K562 (cell line): ENCODE measurements at regions not wholly inside any gene's neighbourhood (a gene's known extent, or its start where the extent isn't known, plus 50 kb on each side); places are given as distances from the start of the nearest gene placed in this dataset.

Experiments used
- ATAC-seq: fragments of 200-7000 bp; cut with Tn5 transposase; 3 replicates; pipeline ENCODE4 v1.9.1; 2020; ENCODE audit warnings: moderate library complexity
- BruUV-seq: library from RNA; stranded (reverse); fragments of 400-500 nt; replicated peaks from 2 replicates; lab custom pipeline; 2021; lab: Mats Ljungman, UMichigan
- CTCF ChIA-PET: fragments of 300-600 bp; formaldehyde crosslinking; extraction: SDS; loops from one replicate; lab custom pipeline; 2021; ENCODE audit warnings: low intra/inter-chr PET ratio; lab: Yijun Ruan, JAX
- POLR2A ChIA-PET: fragments of 300-600, 350-650 bp; sonication (Branson Sonifier 250); formaldehyde crosslinking; extraction: SDS; loops from one replicate; lab custom pipeline; 2021; ENCODE audit warnings: antibody characterized with exemption, inconsistent platforms; lab: Yijun Ruan, JAX
- DNase-seq, 4 experiments: peaks; one replicate each; pipeline versions ENCODE4 v3.0.0 to v3.0.0-alpha.2; 2011 to 2018; ENCODE audit warnings: low spot score in 3 of 4, mixed read lengths in 3 of 4; ENCODE audit errors: extremely low read depth in 1 of 4
- FAIRE-seq: peaks from 2 replicates; lab custom pipeline; 2011; peaks lifted over from hg19 to GRCh38; lab: Jason Lieb, UNC
- H2AFZ ChIP-seq: 2 replicates; pipeline ENCODE4 v1.6.0; 2011; ENCODE audit warnings: low read depth, low read length, control low read depth, inconsistent platforms
- H3K27ac ChIP-seq: fragments of 200-600 bp; 3 replicates; pipeline ENCODE4 v1.8.0; 2011; ENCODE audit warnings: low read depth, mild to moderate bottlenecking, control low read depth, inconsistent platforms, low read length, moderate library complexity, mixed read lengths; ENCODE audit errors: extremely low read depth
- H3K27me3 ChIP-seq, 2 experiments: fragments of 300-600 bp in 1 of 2; 2 replicates in 1 of 2; 3 replicates in 1 of 2; pipeline versions ENCODE4 v1.6.0 to v1.8.0; 2011; ENCODE audit warnings: inconsistent platforms in 2 of 2, low read length in 2 of 2, mild to moderate bottlenecking in 1 of 2, mixed read lengths in 1 of 2, moderate library complexity in 1 of 2; ENCODE audit not compliant: control insufficient read depth in 2 of 2, insufficient read depth in 2 of 2
- H3K36me3 ChIP-seq: fragments of 300-600 bp; 3 replicates; pipeline ENCODE4 v1.8.0; 2011; ENCODE audit warnings: mild to moderate bottlenecking, low read length, inconsistent platforms; ENCODE audit not compliant: control insufficient read depth, insufficient read depth
- H3K4me1 ChIP-seq, 2 experiments: fragments of 200-600 bp in 1 of 2; replicated peaks in 1 of 2; 2 replicates in 1 of 2; 3 replicates in 1 of 2; pipeline versions ENCODE4 v1.5.1 to v1.8.0; 2011; ENCODE audit warnings: inconsistent platforms in 2 of 2, low read length in 2 of 2, mild to moderate bottlenecking in 1 of 2, mixed read lengths in 1 of 2, moderate library complexity in 1 of 2; ENCODE audit not compliant: control insufficient read depth in 2 of 2, insufficient read depth in 2 of 2
- H3K4me2 ChIP-seq: 2 replicates; pipeline ENCODE4 v1.6.1; 2011; ENCODE audit warnings: low read length, control low read depth, inconsistent platforms, mixed read lengths; ENCODE audit not compliant: insufficient read depth
- H3K4me3 ChIP-seq: fragments of 200-600 bp; sonication (generic), shearing (Covaris generic); 2 replicates; pipeline ENCODE4 v1.5.1; 2016; ENCODE audit warnings: control low read depth, inconsistent platforms
- H3K79me2 ChIP-seq: fragments of 200-600 bp; 3 replicates; pipeline ENCODE4 v1.8.0; 2011; ENCODE audit warnings: low read length, inconsistent platforms; ENCODE audit not compliant: control insufficient read depth, insufficient read depth
- H3K9ac ChIP-seq, 2 experiments: 2 replicates each; pipeline versions ENCODE4 v1.6.0 to v1.6.1; 2011; ENCODE audit warnings: low read depth in 2 of 2, low read length in 2 of 2, control low read depth in 1 of 2, inconsistent platforms in 1 of 2, mild to moderate bottlenecking in 1 of 2, mixed read lengths in 1 of 2; ENCODE audit not compliant: insufficient read depth in 1 of 2
- H3K9me1 ChIP-seq: one replicate; pipeline ENCODE4 v1.6.0; 2011; ENCODE audit warnings: inconsistent platforms, mild to moderate bottlenecking, low read length, moderate library complexity; ENCODE audit not compliant: control insufficient read depth, insufficient read depth
- H3K9me3 ChIP-seq: replicated peaks from 2 replicates; pipeline ENCODE4 v1.5.1; 2011; ENCODE audit warnings: low read depth, low read length, inconsistent platforms; ENCODE audit not compliant: control insufficient read depth, insufficient read depth
- H4K20me1 ChIP-seq: replicated peaks from 2 replicates; pipeline ENCODE4 v1.6.1; 2011; ENCODE audit warnings: low read length, inconsistent platforms, mixed read lengths; ENCODE audit not compliant: control insufficient read depth, insufficient read depth
- ETV5 ChIP-seq: sonication (generic); formaldehyde crosslinking; IDR thresholded peaks from 2 replicates; pipeline ENCODE4 v1.4.0; 2020; ENCODE audit warnings: low read depth, mild to moderate bottlenecking, missing genetic modification reagents
- KAT7 ChIP-seq: sonication (generic); formaldehyde crosslinking; IDR thresholded peaks from 2 replicates; pipeline ENCODE4 v1.8.0; 2022; ENCODE audit warnings: missing genetic modification reagents, mild to moderate bottlenecking, borderline replicate concordance
- LCOR ChIP-seq: sonication (generic); formaldehyde crosslinking; IDR thresholded peaks from 2 replicates; pipeline ENCODE4 v1.8.0; 2022; ENCODE audit warnings: mild to moderate bottlenecking, missing genetic modification reagents
- SETDB1 ChIP-seq: IDR thresholded peaks from one replicate; pipeline ENCODE4 v1.6.1; 2012; ENCODE audit warnings: low read length, control low read depth, inconsistent platforms
- SRF ChIP-seq, 2 experiments: fragments of 250-450, 450-650 bp in 1 of 2; sonication (Bioruptor Pico) in 1 of 2; sonication (generic) in 1 of 2; formaldehyde crosslinking; IDR thresholded peaks; 2 replicates each; pipeline versions ENCODE4 v1.5.0 to v1.5.1; 2020 to 2022; ENCODE audit warnings: mild to moderate bottlenecking in 1 of 2, missing genetic modification reagents in 1 of 2
- WGBS: fragments of 100-300 bp; shearing (Covaris generic); methylation state at CpG from one replicate; pipeline ENCODE4 v1.1.6; 2016; ENCODE audit warnings: low coverage, mixed read lengths; ENCODE audit not compliant: insufficient coverage; ENCODE audit errors: missing lambda C conversion rate; 5-methylcytosine and 5-hydroxymethylcytosine counted together
- in situ Hi-C: fragments of 300-500 bp; cut with MboI; formaldehyde crosslinking; loops from 4 replicates; pipeline ENCODE4 v1.15.0; 2018; ENCODE audit warnings: inconsistent platforms, mixed read lengths
- intact Hi-C: fragments of 100-400 bp; cut with micrococcal nuclease; formaldehyde crosslinking; loops from 2 replicates; pipeline ENCODE4 v1.14.2; 2022
- TF ChIP-seq, protein P1 (sequence below): fragments of 250-450 bp; sonication (Bioruptor Pico); IDR thresholded peaks from 2 replicates; pipeline ENCODE4 v1.5.1; 2021; ENCODE audit warnings: mild to moderate bottlenecking

DNA sequence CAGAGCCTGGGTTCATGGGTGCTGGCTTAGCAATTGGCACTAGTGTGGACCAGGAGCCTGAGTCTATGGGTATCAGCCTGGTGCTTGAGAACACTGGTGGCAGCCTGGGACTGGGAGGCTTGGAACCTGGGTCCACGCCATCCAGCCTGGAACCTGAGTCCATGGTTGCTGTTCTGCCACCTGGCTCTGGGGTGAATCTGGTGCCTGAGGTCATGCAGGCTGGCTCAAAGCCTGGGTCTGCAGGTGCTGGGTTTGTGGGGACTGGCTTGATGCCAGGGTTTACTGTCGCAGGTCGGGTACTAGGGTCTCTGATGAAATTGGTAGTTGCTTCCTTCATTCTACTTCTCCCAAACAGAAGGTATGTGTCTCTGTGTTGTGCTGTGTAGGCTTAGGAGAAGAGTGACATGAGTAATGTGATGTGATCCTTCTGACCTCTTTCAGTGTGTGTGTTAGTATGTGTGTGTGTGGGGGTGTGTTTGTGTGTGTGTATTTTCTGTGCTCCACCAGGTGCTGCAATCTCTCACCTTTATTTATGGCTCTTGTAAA lies 517.0 kb upstream of the EPHA5 start:
- WGBS, result 0% methylated on average over 1 of the region's 3 CpGs
- TF ChIP-seq SRF (CRISPR knock-in tag; IDR thresholded peaks at IDR 0.05) (no peak), SETDB1 (no peak), KAT7 (no peak), ETV5 (no peak), LCOR (no peak)
- TF ChIP-seq, protein P1, sequence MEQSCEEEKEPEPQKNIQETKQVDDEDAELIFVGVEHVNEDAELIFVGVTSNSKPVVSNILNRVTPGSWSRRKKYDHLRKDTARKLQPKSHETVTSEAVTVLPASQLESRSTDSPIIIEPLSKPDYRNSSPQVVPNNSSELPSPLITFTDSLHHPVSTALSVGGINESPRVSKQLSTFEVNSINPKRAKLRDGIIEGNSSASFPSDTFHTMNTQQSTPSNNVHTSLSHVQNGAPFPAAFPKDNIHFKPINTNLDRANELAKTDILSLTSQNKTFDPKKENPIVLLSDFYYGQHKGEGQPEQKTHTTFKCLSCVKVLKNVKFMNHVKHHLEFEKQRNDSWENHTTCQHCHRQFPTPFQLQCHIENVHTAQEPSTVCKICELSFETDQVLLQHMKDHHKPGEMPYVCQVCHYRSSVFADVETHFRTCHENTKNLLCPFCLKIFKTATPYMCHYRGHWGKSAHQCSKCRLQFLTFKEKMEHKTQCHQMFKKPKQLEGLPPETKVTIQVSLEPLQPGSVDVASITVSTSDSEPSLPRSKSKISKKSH (CRISPR knock-in tag), result no peak
- no peak overlapping the region for H3K27ac ChIP-seq
- no peaks in the 10 kb centered on the region for H3K9me1 ChIP-seq
- no peak overlapping the region for H3K4me2 ChIP-seq
- in situ Hi-C loops, result no loop called here
- no TSS peak for BruUV-seq
- no peak overlapping the region for H3K4me3 ChIP-seq
- 0 out of 2 replicates have a peak, but pooled peaks cover 3% of the 10 kb centered on the region for H3K9me3 ChIP-seq
- FAIRE-seq (no peak), ATAC-seq (no peak), DNase-seq (no peak)
- H3K36me3 ChIP-seq, result no peaks in the 10 kb centered on the region
- POLR2A ChIA-PET, result no interaction called here
- CTCF ChIA-PET, result no interaction called here
- H3K9ac ChIP-seq, result no peak overlapping the region
- no peak overlapping the region for H2AFZ ChIP-seq
- intact Hi-C loops, result no loop called here
- no peaks in the 10 kb centered on the region for H3K4me1 ChIP-seq
- no peaks in the 10 kb centered on the region for H3K79me2 ChIP-seq
- H4K20me1 ChIP-seq, result no peaks in the 10 kb centered on the region
- no peaks in the 10 kb centered on the region for H3K27me3 ChIP-seq
